Kidney (tissue), 13 donors: ENCODE measurements at regions not wholly inside any gene's neighbourhood (a gene's known extent, or its start where the extent isn't known, plus 50 kb on each side); places are given as distances from the start of the nearest gene placed in this dataset.

Experiments used
- DNase-seq, 5 donors: peaks; one replicate each; pipeline ENCODE4 v3.0.0-alpha.2; 2013 to 2020
- FAIRE-seq: peaks from 2 replicates; lab custom pipeline; 2012; peaks lifted over from hg19 to GRCh38; lab: Jason Lieb, UNC
- H3K27ac ChIP-seq, 2 donors: one replicate each; pipeline ENCODE4 v1.7.0; 2013; ENCODE audit warnings: low read depth in 2 of 2, low read length in 2 of 2, inconsistent platforms in 1 of 2
- H3K27me3 ChIP-seq: one replicate; pipeline ENCODE4 v1.7.1; 2013; ENCODE audit warnings: low read length, inconsistent platforms; ENCODE audit not compliant: control insufficient read depth, insufficient read depth
- H3K36me3 ChIP-seq, 3 donors: one replicate each; pipeline versions ENCODE4 v1.7.0 to v1.7.1; 2013; ENCODE audit warnings: low read length in 3 of 3, control low read depth in 1 of 3, inconsistent platforms in 1 of 3; ENCODE audit not compliant: insufficient read depth in 3 of 3, control insufficient read depth in 2 of 3
- H3K4me1 ChIP-seq, 3 donors: one replicate each; pipeline versions ENCODE4 v1.7.0 to v1.7.1; 2013; ENCODE audit warnings: low read length in 3 of 3, inconsistent platforms in 1 of 3, low read depth in 1 of 3; ENCODE audit not compliant: control insufficient read depth in 2 of 3, insufficient read depth in 2 of 3
- H3K4me3 ChIP-seq, 3 donors: one replicate each; pipeline versions ENCODE4 v1.7.0 to v1.8.1; 2013; ENCODE audit warnings: low read length in 3 of 3, control low read depth in 1 of 3, inconsistent platforms in 1 of 3
- H3K9ac ChIP-seq, 3 donors: one replicate each; pipeline versions ENCODE4 v1.7.0 to v1.7.1; 2013; ENCODE audit warnings: low read length in 3 of 3, control low read depth in 1 of 3, inconsistent platforms in 1 of 3
- H3K9me3 ChIP-seq, 3 donors: one replicate each; pipeline versions ENCODE4 v1.7.0 to v1.7.1; 2013; ENCODE audit warnings: low read length in 3 of 3, control low read depth in 1 of 3, inconsistent platforms in 1 of 3; ENCODE audit not compliant: control insufficient read depth in 2 of 3, insufficient read depth in 1 of 3
- intact Hi-C: fragments of 100-400 bp; cut with DNase I; formaldehyde crosslinking; loops from one replicate; pipeline ENCODE4 v1.11.1; 2022
- TF ChIP-seq, protein P1 (sequence below): IDR thresholded peaks from 3 replicates; pipeline ENCODE4 v1.5.1; 2012; ENCODE audit warnings: mild to moderate bottlenecking, moderate library complexity, borderline replicate concordance; ENCODE audit not compliant: insufficient read depth; ENCODE audit errors: extremely low read depth
- donor health status: control.
- donor health status: control.
- donor health status: control.
- donor health status: control.
- donor health status: control.
- donor health status: DM: yes; HTN: yes; CAD: no.
- donor health status: Normal renal cell carcinoma (clear cell type).

DNA sequence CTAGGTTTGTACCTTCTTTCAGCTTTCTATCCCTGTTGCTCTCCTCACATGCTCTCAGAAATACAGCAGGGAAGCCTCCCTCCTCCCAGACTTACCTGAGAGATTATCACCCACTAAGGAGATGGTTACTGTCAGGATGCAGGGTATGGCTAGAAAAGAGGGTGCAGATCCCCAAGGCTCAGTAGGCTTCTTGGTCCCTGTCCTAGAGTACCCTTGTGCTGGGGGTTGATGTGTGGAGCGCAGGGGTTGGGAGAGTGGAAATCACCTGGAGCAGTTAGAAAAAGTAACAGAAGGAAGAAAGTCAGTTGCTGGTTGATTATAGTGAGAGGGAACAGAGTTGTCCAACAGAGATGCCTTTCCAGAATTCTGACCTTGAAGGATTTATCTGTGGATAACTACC, 80.2 kb downstream of the CNGA2 start:
- TF ChIP-seq, protein P1, sequence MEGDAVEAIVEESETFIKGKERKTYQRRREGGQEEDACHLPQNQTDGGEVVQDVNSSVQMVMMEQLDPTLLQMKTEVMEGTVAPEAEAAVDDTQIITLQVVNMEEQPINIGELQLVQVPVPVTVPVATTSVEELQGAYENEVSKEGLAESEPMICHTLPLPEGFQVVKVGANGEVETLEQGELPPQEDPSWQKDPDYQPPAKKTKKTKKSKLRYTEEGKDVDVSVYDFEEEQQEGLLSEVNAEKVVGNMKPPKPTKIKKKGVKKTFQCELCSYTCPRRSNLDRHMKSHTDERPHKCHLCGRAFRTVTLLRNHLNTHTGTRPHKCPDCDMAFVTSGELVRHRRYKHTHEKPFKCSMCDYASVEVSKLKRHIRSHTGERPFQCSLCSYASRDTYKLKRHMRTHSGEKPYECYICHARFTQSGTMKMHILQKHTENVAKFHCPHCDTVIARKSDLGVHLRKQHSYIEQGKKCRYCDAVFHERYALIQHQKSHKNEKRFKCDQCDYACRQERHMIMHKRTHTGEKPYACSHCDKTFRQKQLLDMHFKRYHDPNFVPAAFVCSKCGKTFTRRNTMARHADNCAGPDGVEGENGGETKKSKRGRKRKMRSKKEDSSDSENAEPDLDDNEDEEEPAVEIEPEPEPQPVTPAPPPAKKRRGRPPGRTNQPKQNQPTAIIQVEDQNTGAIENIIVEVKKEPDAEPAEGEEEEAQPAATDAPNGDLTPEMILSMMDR: no peak
- H3K9ac ChIP-seq: no peak overlapping the region
- H3K9me3 ChIP-seq: no peaks in the 10 kb centered on the region
- intact Hi-C loops: no loop called here
- DNase-seq: no peak
- no peaks in the 10 kb centered on the region for H3K36me3 ChIP-seq
- no peak for FAIRE-seq
- no peak overlapping the region for H3K4me3 ChIP-seq
- no peak overlapping the region for H3K27ac ChIP-seq
- H3K27me3 ChIP-seq: no peaks in the 10 kb centered on the region
- H3K4me1 ChIP-seq: no peaks in the 10 kb centered on the region

DNA sequence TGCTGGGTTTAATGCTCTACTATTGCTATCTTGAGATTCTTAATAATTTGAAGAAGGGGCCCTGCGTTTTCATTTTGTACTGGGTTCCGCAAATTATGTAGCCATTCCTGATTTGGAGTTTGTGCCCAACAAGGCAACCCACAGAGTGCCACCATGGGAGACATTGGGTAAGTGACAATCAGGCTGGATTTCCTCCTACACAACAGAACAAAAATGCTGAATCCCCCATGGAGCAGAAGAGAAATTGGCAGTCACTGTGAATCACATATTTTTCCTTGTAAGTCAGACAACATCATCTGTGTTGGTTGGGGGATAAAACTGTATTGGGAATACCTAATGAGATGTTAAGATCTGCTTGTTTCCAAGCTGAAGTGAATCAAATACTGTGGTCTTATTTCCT, 80.9 kb downstream of the CNGA2 start:
- DNase-seq: no peak
- no peak for FAIRE-seq
- intact Hi-C loops: no loop called here
- H3K4me1 ChIP-seq: no peaks in the 10 kb centered on the region
- no peak overlapping the region for H3K4me3 ChIP-seq
- no peaks in the 10 kb centered on the region for H3K9me3 ChIP-seq
- no peaks in the 10 kb centered on the region for H3K27me3 ChIP-seq
- H3K36me3 ChIP-seq: no peaks in the 10 kb centered on the region
- H3K27ac ChIP-seq: no peak overlapping the region
- no peak overlapping the region for H3K9ac ChIP-seq
- TF ChIP-seq, protein P1: no peak

DNA sequence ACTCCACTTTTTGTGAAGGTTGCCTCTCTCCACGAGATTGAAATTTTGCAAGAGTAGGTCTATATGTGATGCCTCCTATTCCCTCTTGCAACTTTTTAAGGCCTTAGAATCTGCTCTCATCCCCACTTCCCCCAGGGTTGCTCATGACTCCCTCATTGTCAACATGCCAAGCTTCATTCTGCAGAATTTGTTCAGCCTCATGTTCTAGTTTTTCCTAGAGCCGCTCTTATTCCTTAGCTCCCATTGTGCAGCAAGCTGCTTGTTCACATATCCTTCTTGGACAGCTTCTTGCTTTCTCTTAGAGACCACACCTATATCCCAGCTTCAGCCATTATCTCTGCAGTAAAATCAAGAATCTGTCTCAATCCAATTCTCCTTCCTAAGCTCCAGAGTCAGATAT, 82.4 kb downstream of the CNGA2 start:
- intact Hi-C loops: no loop called here
- no peak for FAIRE-seq
- no peak for DNase-seq
- Histone ChIP-seq H3K36me3 (no peaks in the 10 kb centered on the region), H3K27ac (no peak overlapping the region), H3K27me3 (no peaks in the 10 kb centered on the region), H3K9me3 (no peaks in the 10 kb centered on the region), H3K4me3 (no peak overlapping the region), H3K4me1 (no peaks in the 10 kb centered on the region), H3K9ac (no peak overlapping the region)
- TF ChIP-seq, protein P1: no peak

DNA sequence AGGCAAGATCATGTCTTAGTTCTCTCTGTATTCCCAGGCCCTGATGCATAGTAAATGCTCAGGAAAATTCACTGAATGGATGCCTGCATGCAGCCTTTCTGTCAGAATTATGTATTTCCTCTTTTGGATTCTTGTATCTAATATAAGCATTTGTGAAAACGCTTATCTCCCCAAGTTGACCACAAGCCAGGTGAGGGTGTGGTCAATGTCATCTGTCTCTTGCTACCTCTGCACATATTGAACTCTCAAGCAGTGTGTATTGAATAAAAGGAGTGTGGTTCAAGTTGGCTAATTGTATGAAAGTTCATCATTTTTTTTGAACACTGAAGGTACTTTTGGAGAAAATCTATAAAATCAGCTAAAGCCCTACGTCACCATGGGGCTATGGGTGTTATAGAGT, 84.3 kb downstream of the CNGA2 start:
- Histone ChIP-seq H3K9ac (no peak overlapping the region), H3K4me1 (no peaks in the 10 kb centered on the region), H3K9me3 (no peaks in the 10 kb centered on the region), H3K4me3 (no peak overlapping the region), H3K27ac (no peak overlapping the region), H3K36me3 (no peaks in the 10 kb centered on the region), H3K27me3 (no peaks in the 10 kb centered on the region)
- intact Hi-C loops: no loop called here
- TF ChIP-seq, protein P1: no peak
- FAIRE-seq (no peak), DNase-seq (no peak)
